ENCODE measurements at regions not wholly inside any gene's neighbourhood (a gene's known extent, or its start where the extent isn't known, plus 50 kb on each side); places are given as distances from the start of the nearest gene placed in this dataset.

DNA sequence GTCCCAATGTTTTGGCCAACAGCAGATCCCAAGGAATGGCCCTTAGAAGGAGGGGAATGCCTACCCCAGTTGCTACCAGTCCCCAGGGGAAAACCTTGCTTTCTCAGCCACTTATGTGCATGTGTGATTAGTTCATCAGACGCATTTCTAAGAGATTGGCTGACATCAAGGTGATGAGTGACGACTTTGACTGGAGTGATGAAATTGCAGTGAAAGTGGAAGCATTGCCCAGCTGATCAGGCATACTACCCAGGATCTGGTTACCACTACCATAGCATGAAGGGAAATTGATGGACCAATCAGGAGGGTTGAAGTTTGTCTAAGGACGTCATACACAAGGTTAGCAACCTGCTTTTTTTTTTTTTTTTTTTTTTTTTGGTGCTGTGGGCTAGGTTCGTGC, 90.3 kb upstream of the ELMO1 start:
- TF ChIP-seq POLR2A (IDR thresholded peaks at IDR 0.05) = no peak
- TF ChIP-seq, protein P1, sequence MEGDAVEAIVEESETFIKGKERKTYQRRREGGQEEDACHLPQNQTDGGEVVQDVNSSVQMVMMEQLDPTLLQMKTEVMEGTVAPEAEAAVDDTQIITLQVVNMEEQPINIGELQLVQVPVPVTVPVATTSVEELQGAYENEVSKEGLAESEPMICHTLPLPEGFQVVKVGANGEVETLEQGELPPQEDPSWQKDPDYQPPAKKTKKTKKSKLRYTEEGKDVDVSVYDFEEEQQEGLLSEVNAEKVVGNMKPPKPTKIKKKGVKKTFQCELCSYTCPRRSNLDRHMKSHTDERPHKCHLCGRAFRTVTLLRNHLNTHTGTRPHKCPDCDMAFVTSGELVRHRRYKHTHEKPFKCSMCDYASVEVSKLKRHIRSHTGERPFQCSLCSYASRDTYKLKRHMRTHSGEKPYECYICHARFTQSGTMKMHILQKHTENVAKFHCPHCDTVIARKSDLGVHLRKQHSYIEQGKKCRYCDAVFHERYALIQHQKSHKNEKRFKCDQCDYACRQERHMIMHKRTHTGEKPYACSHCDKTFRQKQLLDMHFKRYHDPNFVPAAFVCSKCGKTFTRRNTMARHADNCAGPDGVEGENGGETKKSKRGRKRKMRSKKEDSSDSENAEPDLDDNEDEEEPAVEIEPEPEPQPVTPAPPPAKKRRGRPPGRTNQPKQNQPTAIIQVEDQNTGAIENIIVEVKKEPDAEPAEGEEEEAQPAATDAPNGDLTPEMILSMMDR (IDR thresholded peaks at IDR 0.05 in 4 of 5, conservative IDR thresholded peaks at IDR 0.05 in 1 of 5) = no peak

Measured in gastrocnemius medialis (tissue), 4 donors.